Muscle of back (tissue), 3 donors: ENCODE measurements at regions not wholly inside any gene's neighbourhood (a gene's known extent, or its start where the extent isn't known, plus 50 kb on each side); places are given as distances from the start of the nearest gene placed in this dataset.
"Not testable (repeated sequence)": the region's sequence is repeated elsewhere in the genome, so short reads cannot be mapped to it uniquely, and the experiment has no call there.

ENCODE experiments used
- DNase-seq, 3 donors: peaks; one replicate each; pipeline versions ENCODE4 v3.0.0 to v3.0.0-alpha.2; 2013

- DNase-seq = no peak
Observed at GRCh38 chr1:212495766-212496494, 63.2 kb downstream of the NENF start.

DNA sequence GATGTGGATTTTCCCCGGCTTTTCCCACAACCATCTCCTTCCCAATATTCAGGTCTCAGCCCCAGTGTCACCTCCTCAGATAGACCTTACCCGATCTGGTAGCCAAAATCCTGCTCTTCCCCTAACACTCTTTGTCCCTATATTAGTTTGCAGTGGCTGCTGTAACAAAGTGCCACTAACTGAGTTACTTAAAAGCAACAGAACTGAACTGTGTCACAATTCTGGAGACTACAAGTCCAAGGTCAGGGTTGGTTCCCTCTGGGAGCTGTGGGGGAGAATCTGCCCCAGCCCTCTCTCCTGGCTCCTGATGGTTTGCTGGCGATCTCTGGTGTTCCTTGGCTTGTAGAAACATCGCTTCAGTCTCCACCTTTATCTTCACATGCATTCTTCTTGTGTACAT, 64.0 kb downstream of the NENF start:
- DNase-seq = no peak

GRCh38 chr1:212497553-212497952, 64.8 kb downstream of the NENF start:
- no peak for DNase-seq

DNA sequence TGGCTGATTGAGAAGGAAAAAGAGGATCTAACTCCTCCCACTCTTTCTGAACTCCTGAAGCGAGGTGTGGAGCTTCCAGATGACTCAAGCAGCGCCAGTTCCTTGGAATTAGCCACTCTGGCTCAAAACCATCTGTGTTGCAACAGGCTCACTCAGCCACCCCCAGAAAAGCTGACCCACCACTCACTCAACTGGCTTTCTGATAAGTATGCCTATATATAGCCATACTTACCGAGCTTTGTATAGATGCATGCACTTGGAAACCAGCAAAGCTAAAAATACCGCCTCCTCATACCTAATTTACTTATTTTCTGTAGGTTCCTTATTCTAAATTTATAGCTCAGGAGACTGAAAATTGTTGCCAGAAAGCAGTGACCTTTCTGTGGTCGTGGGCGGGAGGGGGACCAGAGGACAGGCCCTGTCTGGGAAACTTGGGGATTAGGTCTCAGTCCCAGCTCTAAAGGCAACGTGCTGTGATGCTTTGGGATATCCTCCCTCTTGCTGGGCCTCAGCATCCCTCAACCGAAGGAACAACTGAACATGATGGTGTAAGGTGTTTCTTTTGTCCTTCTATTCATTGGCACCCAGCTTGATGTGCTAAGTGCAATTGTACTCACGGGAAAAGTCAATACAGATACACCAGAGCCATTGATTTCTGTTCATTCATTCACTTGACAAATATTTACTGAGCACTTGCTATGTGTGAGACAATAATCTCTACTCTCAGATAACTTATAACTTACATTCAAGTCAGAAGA, 65.7 kb downstream of the NENF start:
- peak in 1 of 3 donors; percentile 55 for DNase-seq

DNA sequence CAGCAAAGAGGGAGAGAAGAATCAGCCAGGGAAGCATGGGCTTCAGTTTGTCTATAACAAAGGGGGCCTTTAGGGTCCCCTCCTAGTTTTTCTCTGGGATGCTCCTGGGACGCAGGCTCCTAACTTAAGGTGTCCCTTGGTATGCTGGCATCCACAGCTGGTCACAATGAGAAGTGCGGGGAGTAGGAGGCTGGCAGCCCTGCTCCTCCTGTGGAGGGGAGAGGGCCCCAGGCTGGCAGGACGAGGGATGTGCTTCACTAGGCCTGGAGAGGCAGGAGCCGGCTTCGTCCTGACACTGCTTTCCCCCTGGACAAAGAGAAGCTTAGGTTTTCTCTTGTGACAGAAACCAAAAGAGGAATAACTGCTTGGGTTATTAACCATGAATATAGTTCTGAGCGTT, 67.6 kb downstream of the NENF start:
- no peak for DNase-seq

DNA sequence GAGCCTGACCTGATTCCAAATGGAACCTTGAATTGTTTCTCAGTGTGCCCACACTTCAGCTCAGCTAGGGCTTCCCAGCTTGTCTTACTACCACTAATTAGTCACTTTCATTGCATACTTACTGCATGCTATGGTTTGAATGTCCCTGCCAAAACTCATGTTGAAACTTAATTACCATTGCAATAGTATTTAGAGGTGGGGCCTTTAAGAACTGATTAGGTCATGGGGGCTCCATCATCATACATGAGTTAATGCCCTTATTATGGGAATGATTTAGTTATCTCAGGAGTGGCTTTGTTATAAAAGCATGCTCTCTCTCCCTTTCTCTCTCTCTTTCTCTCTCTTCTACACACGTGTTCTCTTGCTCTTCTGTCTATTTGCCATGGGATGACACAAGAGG, 68.3 kb downstream of the NENF start:
- DNase-seq = no peak

GRCh38 chr1:212503714-212504113, 71.0 kb downstream of the NENF start:
- no peak for DNase-seq

- no peak for DNase-seq
Observed at GRCh38 chr1:212504171-212504803, 71.6 kb downstream of the NENF start.

DNA sequence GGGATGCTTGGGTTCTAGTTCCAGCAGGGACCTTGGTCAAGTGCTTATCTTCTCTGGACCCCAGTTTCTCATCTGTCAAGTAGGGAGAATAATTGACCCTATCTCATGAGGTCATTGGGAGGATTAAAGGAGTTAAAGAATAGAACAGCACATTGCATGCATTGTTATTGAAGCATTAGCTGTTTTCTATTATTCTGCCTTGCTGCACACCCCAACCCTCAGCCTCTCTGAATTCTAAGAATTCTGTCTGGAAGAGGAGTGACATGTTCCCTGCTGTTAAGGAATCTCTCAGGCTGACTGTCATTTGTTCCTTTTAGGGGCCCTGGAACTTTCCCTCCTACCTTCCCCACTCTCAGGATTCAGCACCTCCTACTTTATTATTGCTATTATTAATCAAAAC, 73.9 kb downstream of the NENF start:
- no peak for DNase-seq

GRCh38 chr1:212507369-212507768, 74.6 kb downstream of the NENF start:
- DNase-seq = no peak

GRCh38 chr1:212512816-212513559, 80.3 kb downstream of the NENF start:
- peak in 1 of 3 donors; percentile 54 for DNase-seq

DNA sequence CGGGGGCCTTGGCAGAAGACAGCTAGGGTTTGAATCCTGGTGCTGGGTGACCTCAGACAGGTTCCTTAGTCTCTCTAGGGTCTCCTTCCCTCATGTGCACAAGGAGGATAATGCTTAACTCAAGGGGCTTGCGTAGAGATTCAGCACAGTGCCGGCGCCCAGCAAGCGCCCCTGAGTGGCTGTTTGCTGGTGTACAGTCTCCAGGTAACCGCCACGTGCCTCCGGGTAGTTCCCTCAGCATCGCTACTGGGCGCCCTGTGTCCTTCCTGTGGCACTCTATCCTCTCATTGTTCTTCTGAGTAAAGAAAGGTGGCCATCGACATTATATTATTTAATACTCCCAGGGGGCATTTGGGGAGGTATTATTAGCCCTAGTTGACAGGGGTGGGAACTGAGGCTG, 80.9 kb downstream of the NENF start:
- DNase-seq = no peak

DNA sequence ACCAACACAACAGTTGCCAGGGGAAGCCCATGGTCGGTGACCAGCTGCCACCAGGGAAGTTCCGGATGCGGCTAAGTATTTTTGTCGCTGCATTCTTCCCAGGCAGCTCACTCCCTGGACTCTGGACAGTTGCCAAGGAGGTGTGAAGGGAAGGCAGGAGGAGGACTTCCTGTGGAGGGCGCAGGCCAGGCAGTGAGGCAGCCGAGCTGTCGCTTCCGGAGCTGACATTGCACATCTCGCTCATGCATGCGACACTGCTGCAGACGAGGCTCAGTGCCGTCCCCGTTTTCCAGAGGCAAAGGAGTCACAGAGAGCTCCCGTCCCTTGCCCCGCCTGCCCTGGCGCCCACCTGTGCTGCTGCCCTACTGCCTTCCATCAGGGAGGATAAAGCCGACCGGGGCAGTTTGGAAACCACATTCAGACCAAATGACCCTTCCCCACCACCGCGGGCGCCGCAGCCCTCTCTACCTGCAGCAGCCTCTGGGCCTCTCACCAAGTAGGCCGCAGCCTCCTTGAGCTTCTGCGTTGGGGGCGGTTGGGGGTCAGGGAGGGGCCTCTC, 81.4 kb downstream of the NENF start:
- peak; percentile 42 to 61 (median 61) for DNase-seq

DNA sequence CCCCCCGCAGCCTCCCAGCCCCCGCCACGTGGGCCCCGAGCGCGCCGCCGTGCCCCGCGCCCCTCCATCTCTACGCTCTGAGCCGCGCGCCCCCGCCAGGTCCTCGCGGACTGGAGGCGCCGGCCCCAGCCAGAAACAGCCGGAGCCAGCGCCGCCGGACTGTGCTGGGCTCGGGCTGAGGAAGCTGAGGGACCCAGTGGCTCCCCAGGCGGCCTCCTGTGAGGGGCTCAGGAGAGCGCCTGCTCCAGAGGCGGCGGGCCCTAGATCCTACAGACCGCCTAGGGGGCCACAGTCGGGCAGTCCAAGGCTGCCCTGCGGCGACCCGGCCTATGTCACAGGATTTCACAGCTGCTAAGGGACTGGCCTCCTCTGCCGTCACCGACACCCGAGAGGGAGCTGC, 82.1 kb downstream of the NENF start:
- peak in 2 of 3 donors; percentile 28 to 78 for DNase-seq

DNA sequence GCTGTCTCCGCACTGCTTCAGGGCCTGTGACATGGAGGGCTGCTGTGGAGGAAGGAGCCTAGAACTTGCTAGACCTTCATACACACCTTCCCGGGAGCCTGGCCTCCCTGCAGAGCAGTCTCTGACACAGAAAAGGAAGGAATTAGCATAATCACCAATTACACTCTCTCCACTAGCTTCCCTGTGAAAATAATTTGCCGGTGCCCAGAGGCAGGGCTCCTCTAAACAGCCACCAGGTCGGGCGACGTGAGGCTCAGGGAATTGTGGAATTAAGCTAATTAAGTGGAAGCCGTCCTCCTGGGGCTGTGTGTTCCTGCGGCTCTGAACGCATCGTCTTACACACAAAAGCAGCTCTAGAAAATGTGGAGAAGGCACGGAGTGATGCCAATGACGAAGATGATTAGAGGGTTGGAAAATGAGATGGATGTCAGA, 82.6 kb downstream of the NENF start:
- DNase-seq = no peak

- DNase-seq = not testable (repeated sequence)
Observed at GRCh38 chr1:212516012-212516411, 83.3 kb downstream of the NENF start.

DNA sequence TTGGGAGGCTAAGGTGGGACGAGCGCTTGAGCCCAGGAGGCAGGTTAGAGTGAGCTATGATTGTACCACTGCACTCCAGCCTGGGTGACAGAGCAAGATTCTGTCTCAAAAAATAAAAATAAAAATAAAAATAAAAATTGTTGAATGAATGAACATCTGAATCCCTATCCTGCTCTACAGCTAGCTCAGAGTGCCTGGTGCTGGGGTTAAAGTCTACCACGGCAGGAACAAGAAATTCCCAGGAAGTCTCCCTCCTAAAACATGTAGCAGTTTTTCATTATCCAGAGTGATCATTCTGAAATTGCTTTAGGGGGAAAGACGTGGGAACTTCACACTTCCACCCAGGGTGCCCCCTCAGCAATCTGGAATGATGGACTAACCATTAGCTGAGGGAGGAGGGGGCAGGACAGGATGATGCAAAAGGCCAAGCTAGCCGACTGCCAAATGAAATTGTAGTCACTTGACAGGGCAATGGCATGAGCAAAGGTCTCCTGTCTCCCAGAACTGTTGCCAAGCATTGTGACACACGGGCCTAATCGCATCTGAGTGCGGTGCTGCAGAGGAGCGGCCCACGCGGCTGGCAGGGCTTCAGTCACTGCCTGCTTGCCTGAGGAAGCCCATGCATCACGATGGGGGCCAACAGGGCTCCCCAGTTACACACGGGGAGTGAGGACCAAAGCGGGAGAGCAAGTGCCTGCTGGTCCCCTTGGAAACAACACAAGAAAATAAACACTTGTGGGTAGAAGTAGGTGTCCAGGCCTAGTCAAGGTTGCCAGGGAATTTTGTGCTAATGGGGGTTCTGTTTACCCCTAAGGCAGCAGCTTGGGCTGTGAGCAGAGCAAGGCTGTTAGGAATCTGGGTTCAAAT, 85.7 kb downstream of the NENF start:
- no peak for DNase-seq

DNA sequence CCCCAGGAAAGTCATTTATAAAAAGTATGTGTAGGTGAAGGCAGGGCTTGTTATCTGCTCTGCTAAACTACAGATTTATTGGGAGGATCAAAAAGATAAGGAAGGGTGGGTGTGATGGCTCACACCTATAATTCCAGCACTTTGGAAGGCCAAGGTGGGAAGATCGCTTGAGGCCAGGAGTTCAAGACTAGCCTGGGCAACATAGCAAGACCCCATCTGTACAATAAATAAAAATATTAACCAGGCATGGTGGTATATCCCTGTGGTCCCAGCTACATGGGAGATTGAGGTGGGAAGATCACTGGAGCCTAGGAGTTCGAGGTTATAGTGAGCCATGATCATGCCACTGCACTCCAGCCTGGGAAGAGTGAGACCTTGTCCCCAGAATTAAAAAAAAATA, 86.4 kb downstream of the NENF start:
- DNase-seq = no peak

- no peak for DNase-seq
Observed at GRCh38 chr1:212520299-212520698, 87.6 kb downstream of the NENF start.

DNA sequence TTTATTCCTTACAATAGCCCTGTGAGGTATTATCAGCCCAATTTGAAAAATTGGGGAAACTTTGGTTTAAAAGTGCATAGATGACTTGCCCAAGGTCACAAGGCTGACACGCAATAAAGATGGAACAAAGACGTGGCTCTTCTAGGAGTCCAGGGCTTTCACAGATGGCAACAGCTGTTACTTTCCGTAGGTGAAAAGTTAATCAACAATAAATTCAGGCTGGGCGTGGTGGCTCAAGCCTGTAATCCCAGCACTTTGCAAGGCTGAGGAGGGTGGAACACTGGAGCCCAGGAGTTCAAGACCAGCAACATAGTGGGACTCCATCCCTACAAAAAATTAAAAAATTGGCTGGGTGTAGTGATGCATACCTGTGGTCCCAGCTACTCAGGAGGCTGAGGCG, 87.8 kb upstream of the ATF3 start:
- DNase-seq = no peak
